ENCODE measurements at regions not wholly inside any gene's neighbourhood (a gene's known extent, or its start where the extent isn't known, plus 50 kb on each side); places are given as distances from the start of the nearest gene placed in this dataset.

DNA sequence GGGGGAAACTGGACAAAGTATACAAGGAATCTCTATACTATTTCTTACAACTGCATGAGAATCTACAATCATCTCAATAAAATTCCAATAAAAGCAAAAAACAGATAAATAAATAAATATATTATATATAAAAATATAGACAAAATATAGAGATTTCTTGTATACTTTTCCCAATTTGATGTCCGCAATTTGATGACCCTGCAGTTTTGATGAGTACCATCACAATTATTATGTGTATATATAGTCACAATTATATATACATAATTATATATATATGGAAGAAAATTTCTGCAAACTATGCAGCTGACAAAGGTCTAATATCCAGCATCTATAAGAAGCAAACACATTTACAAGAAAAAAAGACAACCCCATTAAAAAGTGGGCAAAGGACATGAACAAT is 169.2 kb upstream of the ATXN1 start:
- peaks cover 2% of the 10 kb centered on the region for H3K9me3 Mint-ChIP-seq
- peaks cover 50% of the 10 kb centered on the region for H3K27me3 Mint-ChIP-seq
- no peaks in the 10 kb centered on the region for H3K36me3 Mint-ChIP-seq (ENCODE audit: low read depth)
- H3K4me1 Mint-ChIP-seq (ENCODE audit: low read depth) = peaks cover 3% of the 10 kb centered on the region
- no peak overlapping the region for H3K4me3 Mint-ChIP-seq
- no peak overlapping the region for H3K27ac Mint-ChIP-seq
- DNase-seq = no peak

GRCh38 chr6:16929809-16930208 is 168.5 kb upstream of the ATXN1 start:
- H3K4me3 Mint-ChIP-seq = no peak overlapping the region
- H3K27ac Mint-ChIP-seq = no peak overlapping the region
- peaks cover 2% of the 10 kb centered on the region for H3K9me3 Mint-ChIP-seq
- DNase-seq = no peak
- no peaks in the 10 kb centered on the region for H3K36me3 Mint-ChIP-seq (ENCODE audit: low read depth)
- H3K4me1 Mint-ChIP-seq (ENCODE audit: low read depth) = peaks cover 3% of the 10 kb centered on the region
- peaks cover 45% of the 10 kb centered on the region for H3K27me3 Mint-ChIP-seq

DNA sequence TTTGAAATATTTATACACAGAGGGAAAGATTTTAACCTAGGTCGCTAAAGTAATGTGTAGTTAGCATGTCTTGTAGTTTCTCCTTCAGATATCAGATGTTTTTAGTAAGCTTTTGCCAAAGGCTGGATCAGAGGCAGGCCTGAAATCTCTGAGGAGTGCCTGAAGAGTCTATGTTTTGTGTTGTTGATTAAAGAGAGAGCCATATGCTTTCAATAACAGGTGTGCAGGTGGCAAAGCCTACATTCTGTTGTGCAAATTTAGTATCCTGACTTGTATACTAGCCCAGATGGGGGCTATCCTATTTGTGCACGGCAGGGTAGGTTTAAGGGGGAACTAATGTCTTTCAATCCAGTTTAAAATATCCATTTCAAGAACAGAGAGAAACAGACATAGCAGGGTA is 167.1 kb upstream of the ATXN1 start:
- DNase-seq = no peak
- Mint-ChIP-seq H3K36me3 (ENCODE audit: low read depth) (no peaks in the 10 kb centered on the region), H3K4me1 (ENCODE audit: low read depth) (peaks cover under 1% of the 10 kb centered on the region), H3K27me3 (peaks cover 37% of the 10 kb centered on the region), H3K27ac (no peak overlapping the region), H3K9me3 (peaks cover 2% of the 10 kb centered on the region), H3K4me3 (no peak overlapping the region)

- Mint-ChIP-seq H3K4me1 (ENCODE audit: low read depth) (no peaks in the 10 kb centered on the region), H3K36me3 (ENCODE audit: low read depth) (no peaks in the 10 kb centered on the region)
Measured at GRCh38 chr6:16927205-16927604, 165.9 kb upstream of the ATXN1 start.

DNA sequence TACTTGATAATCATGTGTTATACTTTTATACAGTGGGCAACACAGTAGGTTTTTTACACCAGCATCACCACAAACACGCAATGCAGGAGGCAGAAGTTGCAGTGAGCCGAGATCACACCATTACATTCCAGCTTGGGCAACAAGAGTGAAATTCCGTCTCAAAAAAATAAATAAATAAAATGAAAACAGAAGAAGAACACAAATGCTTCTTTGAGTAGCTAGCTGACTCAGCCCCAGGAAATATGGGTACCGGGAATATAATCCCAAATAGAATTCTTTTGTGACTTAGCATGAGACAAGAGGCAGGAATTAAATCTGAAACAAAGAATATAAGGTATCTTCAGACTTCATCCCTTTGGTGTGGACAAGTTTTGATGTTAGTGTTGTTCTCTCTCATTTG is 164.2 kb upstream of the ATXN1 start:
- no peak overlapping the region for H3K27ac Mint-ChIP-seq
- H3K4me3 Mint-ChIP-seq = no peak overlapping the region
- DNase-seq = no peak
- no peaks in the 10 kb centered on the region for H3K9me3 Mint-ChIP-seq
- H3K36me3 Mint-ChIP-seq (ENCODE audit: low read depth) = no peaks in the 10 kb centered on the region
- H3K4me1 Mint-ChIP-seq (ENCODE audit: low read depth) = no peaks in the 10 kb centered on the region
- peaks cover 30% of the 10 kb centered on the region for H3K27me3 Mint-ChIP-seq

More at GRCh38 chr6:16927205-16927604, 165.9 kb upstream of the ATXN1 start:
- H3K4me3 Mint-ChIP-seq = no peak overlapping the region
- H3K9me3 Mint-ChIP-seq = peaks cover 2% of the 10 kb centered on the region
- H3K27me3 Mint-ChIP-seq = peaks cover 33% of the 10 kb centered on the region
- DNase-seq = no peak
- H3K27ac Mint-ChIP-seq = no peak overlapping the region

- Mint-ChIP-seq H3K4me3 (no peak overlapping the region), H3K9me3 (no peaks in the 10 kb centered on the region), H3K27ac (no peak overlapping the region), H3K36me3 (ENCODE audit: low read depth) (no peaks in the 10 kb centered on the region), H3K4me1 (ENCODE audit: low read depth) (no peaks in the 10 kb centered on the region), H3K27me3 (peaks cover 27% of the 10 kb centered on the region)
- no peak for DNase-seq
Measured at GRCh38 chr6:16922282-16922681, 161.0 kb upstream of the ATXN1 start.

- H3K9me3 Mint-ChIP-seq = no peaks in the 10 kb centered on the region
- DNase-seq = no peak
- H3K36me3 Mint-ChIP-seq (ENCODE audit: low read depth) = no peaks in the 10 kb centered on the region
- H3K4me1 Mint-ChIP-seq (ENCODE audit: low read depth) = no peaks in the 10 kb centered on the region
- no peak overlapping the region for H3K4me3 Mint-ChIP-seq
- peaks cover 24% of the 10 kb centered on the region for H3K27me3 Mint-ChIP-seq
- H3K27ac Mint-ChIP-seq = no peak overlapping the region
Measured at GRCh38 chr6:16921399-16922110, 160.3 kb upstream of the ATXN1 start.

DNA sequence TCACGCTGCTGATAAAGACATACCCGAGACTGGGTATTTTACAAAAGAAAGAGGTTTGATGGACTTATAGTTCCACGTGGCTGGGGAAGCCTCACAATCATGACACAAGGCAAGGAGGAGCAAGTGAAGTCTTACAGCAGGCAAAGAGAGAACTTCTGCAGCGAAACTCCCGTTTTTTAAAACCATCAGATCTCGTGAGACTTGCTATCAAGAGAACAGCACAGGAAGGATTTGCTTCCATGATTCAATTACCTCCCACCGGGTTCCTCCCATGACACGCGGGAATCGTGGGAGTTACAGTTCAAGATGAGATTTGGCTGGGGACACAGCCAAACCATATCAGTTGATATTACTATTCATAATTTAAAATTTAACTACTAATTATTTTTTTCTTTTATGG is 157.3 kb upstream of the ATXN1 start:
- H3K4me3 Mint-ChIP-seq = no peak overlapping the region
- H3K36me3 Mint-ChIP-seq (ENCODE audit: low read depth) = no peaks in the 10 kb centered on the region
- DNase-seq = no peak
- peaks cover 6% of the 10 kb centered on the region for H3K9me3 Mint-ChIP-seq
- H3K27ac Mint-ChIP-seq = no peak overlapping the region
- no peaks in the 10 kb centered on the region for H3K4me1 Mint-ChIP-seq (ENCODE audit: low read depth)
- peaks cover 17% of the 10 kb centered on the region for H3K27me3 Mint-ChIP-seq

GRCh38 chr6:16914184-16914583 is 152.9 kb upstream of the ATXN1 start:
- H3K27me3 Mint-ChIP-seq = peaks cover 12% of the 10 kb centered on the region
- no peak overlapping the region for H3K27ac Mint-ChIP-seq
- DNase-seq = no peak
- H3K4me3 Mint-ChIP-seq = no peak overlapping the region
- no peaks in the 10 kb centered on the region for H3K36me3 Mint-ChIP-seq (ENCODE audit: low read depth)
- peaks cover 19% of the 10 kb centered on the region for H3K9me3 Mint-ChIP-seq
- no peaks in the 10 kb centered on the region for H3K4me1 Mint-ChIP-seq (ENCODE audit: low read depth)

GRCh38 chr6:16912756-16913155 is 151.5 kb upstream of the ATXN1 start:
- DNase-seq = no peak
- Mint-ChIP-seq H3K4me1 (ENCODE audit: low read depth) (no peaks in the 10 kb centered on the region), H3K36me3 (ENCODE audit: low read depth) (no peaks in the 10 kb centered on the region), H3K9me3 (peaks cover 19% of the 10 kb centered on the region), H3K4me3 (no peak overlapping the region), H3K27me3 (peaks cover 9% of the 10 kb centered on the region), H3K27ac (no peak overlapping the region)

DNA sequence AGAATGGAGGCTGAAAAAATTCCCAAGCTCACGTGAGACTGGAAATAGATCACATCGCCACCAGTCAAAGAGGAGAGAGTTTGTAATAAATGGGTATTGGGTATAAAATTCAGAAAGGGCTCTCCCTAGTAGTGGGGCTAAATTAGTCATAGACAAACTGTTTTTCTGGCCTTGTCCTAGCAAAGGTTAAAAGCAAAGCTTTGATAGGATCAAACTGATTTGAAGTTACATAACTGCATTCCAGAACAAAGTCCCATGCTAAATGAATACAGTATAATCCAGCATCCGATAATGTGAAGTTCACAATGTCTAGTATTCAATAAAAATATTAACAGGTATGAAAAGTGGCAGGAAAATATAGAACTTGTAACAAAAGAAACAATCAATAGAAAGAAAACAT is 149.8 kb upstream of the ATXN1 start:
- Mint-ChIP-seq H3K27ac (no peak overlapping the region), H3K4me1 (ENCODE audit: low read depth) (no peaks in the 10 kb centered on the region), H3K27me3 (peaks cover 14% of the 10 kb centered on the region), H3K9me3 (peaks cover 19% of the 10 kb centered on the region), H3K36me3 (ENCODE audit: low read depth) (no peaks in the 10 kb centered on the region), H3K4me3 (no peak overlapping the region)
- no peak for DNase-seq

- Mint-ChIP-seq H3K36me3 (ENCODE audit: low read depth) (no peaks in the 10 kb centered on the region), H3K27me3 (peaks cover 18% of the 10 kb centered on the region), H3K4me1 (ENCODE audit: low read depth) (no peaks in the 10 kb centered on the region), H3K4me3 (no peak overlapping the region), H3K9me3 (peaks cover 19% of the 10 kb centered on the region), H3K27ac (no peak overlapping the region)
- DNase-seq = no peak
Measured at GRCh38 chr6:16909658-16910360, 148.5 kb upstream of the ATXN1 start.

GRCh38 chr6:16907991-16908390 is 146.7 kb upstream of the ATXN1 start:
- no peaks in the 10 kb centered on the region for H3K36me3 Mint-ChIP-seq (ENCODE audit: low read depth)
- no peak overlapping the region for H3K4me3 Mint-ChIP-seq
- no peaks in the 10 kb centered on the region for H3K4me1 Mint-ChIP-seq (ENCODE audit: low read depth)
- H3K9me3 Mint-ChIP-seq = peaks cover 7% of the 10 kb centered on the region
- H3K27me3 Mint-ChIP-seq = peaks cover 33% of the 10 kb centered on the region
- DNase-seq = no peak
- no peak overlapping the region for H3K27ac Mint-ChIP-seq

GRCh38 chr6:16904957-16905356 is 143.7 kb upstream of the ATXN1 start:
- H3K36me3 Mint-ChIP-seq (ENCODE audit: low read depth) = no peaks in the 10 kb centered on the region
- no peak overlapping the region for H3K27ac Mint-ChIP-seq
- no peak for DNase-seq
- H3K4me1 Mint-ChIP-seq (ENCODE audit: low read depth) = no peaks in the 10 kb centered on the region
- H3K9me3 Mint-ChIP-seq = no peaks in the 10 kb centered on the region
- no peak overlapping the region for H3K4me3 Mint-ChIP-seq
- peaks cover 51% of the 10 kb centered on the region for H3K27me3 Mint-ChIP-seq

DNA sequence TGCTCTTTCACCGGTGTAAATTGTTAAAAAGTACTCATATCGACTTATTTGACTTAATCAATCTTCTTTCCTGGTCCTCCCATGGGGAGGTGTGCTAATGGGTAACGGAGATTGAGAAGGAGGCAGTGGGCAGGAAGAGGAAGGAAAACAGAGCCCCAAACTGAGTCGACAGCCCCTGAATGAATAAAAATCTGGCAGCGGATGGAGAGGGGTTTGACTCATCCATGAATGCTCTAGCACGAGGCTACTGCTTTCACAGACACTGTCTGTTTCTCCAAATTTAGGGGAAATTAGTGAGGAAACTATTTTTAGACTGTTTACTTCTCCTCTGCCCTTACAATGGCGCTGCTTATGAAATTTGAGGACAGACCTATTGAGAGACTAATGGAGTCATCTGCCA is 142.2 kb upstream of the ATXN1 start:
- H3K4me3 Mint-ChIP-seq = no peak overlapping the region
- no peaks in the 10 kb centered on the region for H3K36me3 Mint-ChIP-seq (ENCODE audit: low read depth)
- H3K9me3 Mint-ChIP-seq = no peaks in the 10 kb centered on the region

More for the DNA sequence above, 142.2 kb upstream of the ATXN1 start:
- Mint-ChIP-seq H3K27ac (no peak overlapping the region), H3K27me3 (peaks cover 55% of the 10 kb centered on the region), H3K4me1 (ENCODE audit: low read depth) (no peaks in the 10 kb centered on the region)
- DNase-seq = no peak

Measured in activated T-cell treated with anti-CD3 and anti-CD28 coated beads, Interleukin-2, amount 50 U/mL, for 24 hours (primary cell).